ENCODE measurements at regions not wholly inside any gene's neighbourhood (a gene's known extent, or its start where the extent isn't known, plus 50 kb on each side); places are given as distances from the start of the nearest gene placed in this dataset.
"Not testable (repeated sequence)": the region's sequence is repeated elsewhere in the genome, so short reads cannot be mapped to it uniquely, and the experiment has no call there.

DNA sequence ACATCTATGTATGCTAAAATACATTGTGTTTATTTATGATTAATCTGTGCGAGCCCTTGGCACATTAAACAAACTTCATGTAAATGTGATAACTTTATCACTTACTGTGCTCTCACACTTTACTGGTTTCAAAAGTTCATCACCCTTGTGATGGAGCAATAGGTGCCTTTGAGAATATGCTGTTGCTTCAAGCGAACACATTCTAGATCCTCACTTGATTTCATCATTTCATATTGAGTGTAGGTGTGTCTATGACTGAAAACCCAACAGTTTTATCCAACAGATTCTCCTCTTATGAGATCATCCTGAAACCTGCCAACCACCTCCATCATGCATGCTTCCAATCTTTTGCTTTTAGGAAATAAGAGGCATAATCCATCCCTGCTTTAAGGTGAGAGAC lies 854.4 kb downstream of the TMEM121 start:
- H3K4me3 ChIP-seq (ENCODE audit: low read depth in 1 of 2, low read length in 2 of 2): no peak overlapping the region
- no peaks in the 10 kb centered on the region for H3K9me3 ChIP-seq (ENCODE audit: control insufficient read depth in 1 of 2, low read length in 2 of 2)
- no peaks in the 10 kb centered on the region for H3K4me1 ChIP-seq (ENCODE audit: control insufficient read depth in 1 of 2, insufficient read depth in 2 of 2, low read length in 2 of 2)
- H3K27ac ChIP-seq (ENCODE audit: low read length): no peak overlapping the region
- H3K36me3 ChIP-seq (ENCODE audit: control insufficient read depth in 1 of 2, insufficient read depth in 2 of 2, low read length in 2 of 2): no peaks in the 10 kb centered on the region
- no peaks in the 10 kb centered on the region for H3K27me3 ChIP-seq (ENCODE audit: low read depth, low read length)

DNA sequence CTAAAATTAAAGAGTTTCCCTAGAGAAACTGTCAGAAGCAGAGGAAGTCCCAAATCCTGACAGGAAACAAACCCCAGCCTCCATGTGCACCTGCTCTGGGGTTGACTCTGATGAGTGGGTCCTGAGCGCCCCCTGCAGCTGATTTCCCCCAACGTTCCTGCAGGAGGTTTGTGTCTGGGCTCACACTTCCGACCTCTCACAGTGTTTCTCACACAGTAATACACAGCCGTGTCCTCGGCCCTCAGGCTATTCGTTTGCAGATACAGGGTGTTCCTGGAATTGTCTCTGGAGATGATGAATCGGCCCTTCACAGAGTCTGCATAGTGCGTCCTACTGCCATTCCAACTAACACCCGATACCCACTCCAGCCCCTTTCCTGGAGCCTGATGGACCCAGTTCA lies 862.8 kb downstream of the TMEM121 start:
- H3K27ac ChIP-seq (ENCODE audit: low read length); H3K36me3 ChIP-seq (ENCODE audit: control insufficient read depth in 1 of 2, insufficient read depth in 2 of 2, low read length in 2 of 2); H3K9me3 ChIP-seq (ENCODE audit: control insufficient read depth in 1 of 2, low read length in 2 of 2); H3K4me3 ChIP-seq (ENCODE audit: low read depth in 1 of 2, low read length in 2 of 2); H3K27me3 ChIP-seq (ENCODE audit: low read depth, low read length); H3K4me1 ChIP-seq (ENCODE audit: control insufficient read depth in 1 of 2, insufficient read depth in 2 of 2, low read length in 2 of 2): not testable (repeated sequence)

DNA sequence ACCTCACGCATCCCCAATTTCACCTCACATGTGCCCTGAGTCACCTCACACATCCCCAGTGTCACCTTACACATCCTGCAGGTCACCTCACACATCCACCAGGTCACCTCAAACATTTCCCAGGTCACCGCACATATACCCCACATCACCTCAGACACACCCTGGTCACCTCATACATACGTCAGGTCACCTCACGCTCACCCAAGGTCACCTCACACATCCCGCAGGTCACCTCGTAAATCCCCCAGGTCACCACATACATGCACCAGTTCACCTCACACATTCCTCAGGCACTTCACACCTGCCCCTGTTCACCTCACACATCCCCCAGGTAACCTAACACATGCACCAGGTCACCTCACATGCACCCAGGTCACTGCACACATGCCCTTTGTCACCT lies 864.0 kb downstream of the TMEM121 start:
- Histone ChIP-seq H3K27me3 (ENCODE audit: low read depth, low read length) (no peaks in the 10 kb centered on the region), H3K36me3 (ENCODE audit: control insufficient read depth in 1 of 2, insufficient read depth in 2 of 2, low read length in 2 of 2) (no peaks in the 10 kb centered on the region), H3K9me3 (ENCODE audit: control insufficient read depth in 1 of 2, low read length in 2 of 2) (no peaks in the 10 kb centered on the region), H3K27ac (ENCODE audit: low read length) (no peak overlapping the region), H3K4me3 (ENCODE audit: low read depth in 1 of 2, low read length in 2 of 2) (no peak overlapping the region), H3K4me1 (ENCODE audit: control insufficient read depth in 1 of 2, insufficient read depth in 2 of 2, low read length in 2 of 2) (no peaks in the 10 kb centered on the region)

DNA sequence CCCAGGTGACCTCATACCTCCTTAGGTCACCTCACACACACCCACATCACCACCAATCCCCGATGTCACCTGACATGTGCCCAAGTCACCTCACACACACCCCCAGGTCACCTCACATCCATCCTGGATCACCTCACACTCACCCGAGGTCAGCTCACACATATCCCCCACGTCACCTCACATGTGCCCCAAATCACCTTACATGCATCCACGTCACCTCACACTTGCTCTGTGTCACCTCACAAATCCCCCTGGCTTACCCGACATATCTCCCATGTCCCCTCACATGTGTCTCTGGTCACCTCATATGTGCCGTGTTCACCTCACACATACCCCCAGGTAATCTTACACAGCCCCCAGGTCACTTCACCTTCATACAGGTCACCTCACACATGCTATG lies 864.6 kb downstream of the TMEM121 start:
- Histone ChIP-seq H3K27me3 (ENCODE audit: low read depth, low read length) (no peaks in the 10 kb centered on the region), H3K4me3 (ENCODE audit: low read depth in 1 of 2, low read length in 2 of 2) (no peak overlapping the region), H3K36me3 (ENCODE audit: control insufficient read depth in 1 of 2, insufficient read depth in 2 of 2, low read length in 2 of 2) (no peaks in the 10 kb centered on the region), H3K4me1 (ENCODE audit: control insufficient read depth in 1 of 2, insufficient read depth in 2 of 2, low read length in 2 of 2) (no peaks in the 10 kb centered on the region), H3K9me3 (ENCODE audit: control insufficient read depth in 1 of 2, low read length in 2 of 2) (no peaks in the 10 kb centered on the region), H3K27ac (ENCODE audit: low read length) (no peak overlapping the region)

DNA sequence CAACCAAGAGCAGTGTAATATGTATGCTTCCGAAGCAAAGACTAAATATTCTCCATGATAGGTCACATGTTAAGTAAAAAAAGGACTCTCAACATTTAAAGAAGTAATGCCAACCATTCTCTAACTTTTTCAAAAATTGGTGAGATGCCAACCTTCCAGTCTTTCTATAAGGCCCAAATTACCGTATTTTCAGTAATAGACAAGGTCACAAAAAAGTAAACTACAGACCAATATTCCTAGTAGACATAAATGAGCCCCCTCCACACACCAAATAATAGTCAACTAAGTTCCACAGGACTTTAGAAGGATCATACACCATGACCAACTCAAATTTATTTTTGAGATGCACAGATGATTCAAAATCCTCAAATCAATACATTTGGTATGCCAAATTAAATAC lies 867.4 kb downstream of the TMEM121 start:
- Histone ChIP-seq H3K27me3 (ENCODE audit: low read depth, low read length) (no peaks in the 10 kb centered on the region), H3K4me3 (ENCODE audit: low read depth in 1 of 2, low read length in 2 of 2) (no peak overlapping the region), H3K36me3 (ENCODE audit: control insufficient read depth in 1 of 2, insufficient read depth in 2 of 2, low read length in 2 of 2) (no peaks in the 10 kb centered on the region), H3K27ac (ENCODE audit: low read length) (no peak overlapping the region), H3K4me1 (ENCODE audit: control insufficient read depth in 1 of 2, insufficient read depth in 2 of 2, low read length in 2 of 2) (no peaks in the 10 kb centered on the region), H3K9me3 (ENCODE audit: control insufficient read depth in 1 of 2, low read length in 2 of 2) (no peaks in the 10 kb centered on the region)

DNA sequence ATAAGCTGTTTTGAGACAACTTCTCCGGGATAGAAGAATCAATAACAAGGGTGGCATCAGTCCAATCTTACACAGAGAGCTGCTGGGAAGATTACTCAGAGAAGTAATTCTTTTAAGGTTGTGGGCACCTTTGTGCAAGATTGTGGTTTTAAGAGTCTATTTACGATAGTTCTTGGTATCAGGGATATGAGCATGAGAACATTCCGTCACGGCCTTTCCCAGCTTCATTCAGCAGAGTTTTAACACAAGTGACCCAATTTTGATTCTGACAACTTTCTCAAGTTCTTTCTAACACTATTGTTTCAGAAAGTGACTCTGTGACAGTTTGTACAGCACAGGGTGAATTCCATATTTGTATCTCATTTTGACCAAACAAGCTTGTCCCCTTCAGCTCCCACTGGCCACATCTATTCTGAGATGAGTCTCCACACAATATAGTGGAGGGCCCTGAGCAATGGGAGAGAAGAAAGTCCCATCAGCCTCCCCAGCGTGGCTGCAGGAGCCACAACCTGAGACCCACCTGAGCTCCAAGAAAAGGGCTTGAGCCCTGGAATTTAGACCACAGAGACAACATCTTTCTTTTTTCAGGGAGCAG lies 869.2 kb downstream of the TMEM121 start:
- Histone ChIP-seq H3K36me3 (ENCODE audit: control insufficient read depth in 1 of 2, insufficient read depth in 2 of 2, low read length in 2 of 2) (no peaks in the 10 kb centered on the region), H3K4me1 (ENCODE audit: control insufficient read depth in 1 of 2, insufficient read depth in 2 of 2, low read length in 2 of 2) (no peaks in the 10 kb centered on the region), H3K27ac (ENCODE audit: low read length) (no peak overlapping the region), H3K27me3 (ENCODE audit: low read depth, low read length) (no peaks in the 10 kb centered on the region), H3K9me3 (ENCODE audit: control insufficient read depth in 1 of 2, low read length in 2 of 2) (no peaks in the 10 kb centered on the region), H3K4me3 (ENCODE audit: low read depth in 1 of 2, low read length in 2 of 2) (no peak overlapping the region)

DNA sequence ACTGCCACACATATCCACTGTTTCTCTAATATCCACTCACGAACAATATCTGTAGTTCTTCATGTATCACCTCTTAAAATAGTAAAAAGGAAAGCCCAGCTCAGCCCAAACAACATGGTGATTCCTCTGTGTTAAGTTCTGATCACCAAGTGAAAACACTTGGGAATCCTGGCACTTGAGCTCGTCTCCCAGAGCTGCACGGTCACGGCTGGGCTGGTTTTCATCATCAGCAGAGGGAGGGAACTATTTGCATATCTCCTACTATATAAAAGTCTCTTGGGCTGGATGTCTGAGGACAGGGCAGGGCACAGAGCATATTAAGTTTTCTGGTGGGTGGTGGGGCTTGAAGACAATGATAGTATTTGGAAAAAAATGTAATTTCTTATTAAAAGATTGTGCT lies 870.6 kb downstream of the TMEM121 start:
- Histone ChIP-seq H3K4me1 (ENCODE audit: control insufficient read depth in 1 of 2, insufficient read depth in 2 of 2, low read length in 2 of 2) (no peaks in the 10 kb centered on the region), H3K4me3 (ENCODE audit: low read depth in 1 of 2, low read length in 2 of 2) (no peak overlapping the region), H3K27ac (ENCODE audit: low read length) (no peak overlapping the region)

DNA sequence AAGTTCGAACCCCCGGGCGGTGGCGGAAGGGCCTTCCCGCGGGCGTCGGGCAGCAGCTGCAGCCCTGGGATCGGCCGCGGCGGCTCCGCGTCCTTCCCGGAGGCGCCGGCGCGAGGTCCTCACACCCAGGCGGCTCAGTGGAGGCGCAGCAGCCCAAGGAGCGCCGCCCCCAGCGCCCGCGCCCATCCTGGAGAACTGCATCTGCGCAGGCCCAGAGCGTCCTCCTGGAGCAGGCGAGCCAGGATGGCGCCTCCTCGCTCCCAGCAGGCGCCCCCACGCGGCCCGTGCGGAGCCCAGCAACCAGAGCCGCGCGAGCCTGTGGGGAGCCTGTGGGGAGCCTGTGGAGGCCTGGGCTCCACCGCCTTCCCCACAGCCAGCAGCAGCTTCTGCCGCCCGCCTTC lies 872.5 kb downstream of the TMEM121 start:
- H3K4me3 ChIP-seq (ENCODE audit: low read depth in 1 of 2, low read length in 2 of 2); H3K27me3 ChIP-seq (ENCODE audit: low read depth, low read length); H3K36me3 ChIP-seq (ENCODE audit: control insufficient read depth in 1 of 2, insufficient read depth in 2 of 2, low read length in 2 of 2); H3K27ac ChIP-seq (ENCODE audit: low read length); H3K4me1 ChIP-seq (ENCODE audit: control insufficient read depth in 1 of 2, insufficient read depth in 2 of 2, low read length in 2 of 2); H3K9me3 ChIP-seq (ENCODE audit: control insufficient read depth in 1 of 2, low read length in 2 of 2): not testable (repeated sequence)

More for the DNA sequence above, 870.6 kb downstream of the TMEM121 start:
- Histone ChIP-seq H3K9me3 (ENCODE audit: control insufficient read depth in 1 of 2, low read length in 2 of 2) (no peaks in the 10 kb centered on the region), H3K27me3 (ENCODE audit: low read depth, low read length) (no peaks in the 10 kb centered on the region), H3K36me3 (ENCODE audit: control insufficient read depth in 1 of 2, insufficient read depth in 2 of 2, low read length in 2 of 2) (no peaks in the 10 kb centered on the region)

DNA sequence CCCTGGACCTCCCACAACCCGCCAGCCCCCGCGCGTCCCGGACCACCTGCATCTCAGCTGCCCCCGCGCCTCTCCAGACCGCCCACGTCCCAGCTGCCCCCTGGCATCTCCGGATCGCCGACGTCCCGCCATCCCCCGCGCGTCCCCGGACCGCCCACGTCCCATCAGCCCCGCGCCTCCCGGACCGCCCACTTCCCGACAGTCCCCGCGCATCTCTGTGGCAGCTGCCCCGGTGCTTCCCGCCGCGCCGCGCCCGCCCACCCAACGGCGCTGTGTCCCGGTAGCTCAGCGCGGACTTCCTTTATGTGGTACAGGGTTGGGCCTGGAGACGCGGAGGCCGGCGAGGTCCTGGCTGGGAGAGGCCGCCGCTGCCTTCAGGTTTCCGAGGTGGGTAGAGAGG lies 874.9 kb downstream of the TMEM121 start:
- not testable (repeated sequence) for H3K36me3 ChIP-seq (ENCODE audit: control insufficient read depth in 1 of 2, insufficient read depth in 2 of 2, low read length in 2 of 2); H3K4me1 ChIP-seq (ENCODE audit: control insufficient read depth in 1 of 2, insufficient read depth in 2 of 2, low read length in 2 of 2); H3K27me3 ChIP-seq (ENCODE audit: low read depth, low read length); H3K4me3 ChIP-seq (ENCODE audit: low read depth in 1 of 2, low read length in 2 of 2); H3K27ac ChIP-seq (ENCODE audit: low read length); H3K9me3 ChIP-seq (ENCODE audit: control insufficient read depth in 1 of 2, low read length in 2 of 2)

DNA sequence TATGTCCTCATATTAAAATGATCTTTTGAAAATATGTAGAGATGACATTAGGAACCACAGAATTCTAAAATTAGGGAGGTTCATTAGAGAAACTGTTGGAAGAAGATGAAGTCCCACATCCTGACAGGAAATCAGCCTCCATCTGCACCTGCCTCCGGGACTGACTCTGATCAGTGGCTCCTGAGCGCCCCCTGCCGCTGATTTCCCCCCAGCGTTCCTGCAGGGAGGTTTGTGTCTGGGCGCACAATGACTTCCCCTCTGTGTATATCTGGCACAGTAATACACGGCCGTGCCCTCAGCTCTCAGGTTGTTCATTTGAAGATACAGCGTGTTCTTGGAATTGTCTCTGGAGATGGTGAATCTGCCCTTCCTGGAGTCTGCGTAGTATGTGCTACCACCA lies 883.8 kb downstream of the TMEM121 start:
- H3K9me3 ChIP-seq (ENCODE audit: control insufficient read depth in 1 of 2, low read length in 2 of 2); H3K36me3 ChIP-seq (ENCODE audit: control insufficient read depth in 1 of 2, insufficient read depth in 2 of 2, low read length in 2 of 2); H3K27me3 ChIP-seq (ENCODE audit: low read depth, low read length); H3K4me3 ChIP-seq (ENCODE audit: low read depth in 1 of 2, low read length in 2 of 2); H3K4me1 ChIP-seq (ENCODE audit: control insufficient read depth in 1 of 2, insufficient read depth in 2 of 2, low read length in 2 of 2); H3K27ac ChIP-seq (ENCODE audit: low read length): not testable (repeated sequence)

DNA sequence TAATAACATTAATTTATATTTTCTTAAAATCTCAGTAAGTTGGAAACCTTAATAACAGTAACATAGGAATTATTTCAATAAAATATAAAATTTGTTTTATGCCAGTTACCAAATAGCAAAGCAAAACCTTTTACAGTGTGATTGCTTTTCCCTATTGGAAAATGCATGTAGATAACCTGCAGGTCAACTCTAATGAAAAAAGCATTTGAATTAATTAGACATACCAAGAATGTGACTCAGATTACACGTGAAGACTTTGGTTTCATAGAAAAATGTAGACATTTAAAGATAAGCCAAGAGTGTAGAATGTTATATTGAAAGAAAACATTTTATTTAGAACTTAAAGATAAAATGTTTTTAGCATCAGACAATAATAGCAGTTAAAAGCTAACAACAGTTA lies 888.1 kb downstream of the TMEM121 start:
- Histone ChIP-seq H3K27ac (ENCODE audit: low read length) (no peak overlapping the region), H3K9me3 (ENCODE audit: control insufficient read depth in 1 of 2, low read length in 2 of 2) (no peaks in the 10 kb centered on the region), H3K4me1 (ENCODE audit: control insufficient read depth in 1 of 2, insufficient read depth in 2 of 2, low read length in 2 of 2) (no peaks in the 10 kb centered on the region), H3K4me3 (ENCODE audit: low read depth in 1 of 2, low read length in 2 of 2) (no peak overlapping the region), H3K36me3 (ENCODE audit: control insufficient read depth in 1 of 2, insufficient read depth in 2 of 2, low read length in 2 of 2) (no peaks in the 10 kb centered on the region), H3K27me3 (ENCODE audit: low read depth, low read length) (no peaks in the 10 kb centered on the region)

DNA sequence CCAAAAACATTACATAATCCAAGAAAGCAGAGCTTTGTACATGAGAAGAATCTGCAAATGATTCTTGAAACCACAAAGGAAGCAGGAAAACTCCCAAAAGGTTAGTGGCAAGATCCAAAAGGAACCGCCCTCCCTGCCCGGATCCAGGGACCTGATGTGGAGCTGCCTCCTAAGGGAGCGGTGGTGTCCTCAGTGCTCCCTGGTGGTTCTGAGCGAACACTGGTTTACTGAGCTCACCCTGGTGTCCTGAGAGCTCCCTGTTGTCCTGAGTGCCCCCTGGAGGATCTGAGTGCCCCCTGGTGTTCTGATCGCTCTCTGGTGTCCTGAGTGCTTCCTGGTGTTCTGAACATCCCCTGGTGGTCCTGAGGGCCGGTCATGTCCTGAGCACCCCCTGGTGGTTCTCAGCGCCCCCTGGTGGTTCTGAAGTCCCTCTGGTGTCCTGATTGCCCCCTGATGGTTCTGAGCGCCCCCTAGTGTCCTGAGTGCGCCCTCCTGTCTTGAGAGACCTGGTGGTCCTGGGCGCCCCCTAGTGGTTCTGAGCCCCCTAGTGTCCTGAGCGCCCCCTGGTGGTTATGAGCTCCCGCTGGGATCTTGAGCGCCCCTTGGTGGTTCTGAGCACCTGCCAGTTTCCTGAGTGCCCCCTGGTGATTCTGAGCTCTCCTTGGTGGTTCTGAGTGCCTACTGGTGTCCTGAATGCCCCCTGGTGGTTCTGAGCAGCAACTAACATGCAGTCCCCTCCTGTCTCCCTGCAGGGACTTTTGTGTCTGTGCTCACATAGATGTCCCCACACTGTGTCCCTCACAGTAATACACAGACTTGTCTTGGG lies 891.1 kb downstream of the TMEM121 start:
- no peaks in the 10 kb centered on the region for H3K9me3 ChIP-seq (ENCODE audit: control insufficient read depth in 1 of 2, low read length in 2 of 2)
- no peaks in the 10 kb centered on the region for H3K36me3 ChIP-seq (ENCODE audit: control insufficient read depth in 1 of 2, insufficient read depth in 2 of 2, low read length in 2 of 2)
- no peaks in the 10 kb centered on the region for H3K27me3 ChIP-seq (ENCODE audit: low read depth, low read length)
- no peak overlapping the region for H3K4me3 ChIP-seq (ENCODE audit: low read depth in 1 of 2, low read length in 2 of 2)
- H3K4me1 ChIP-seq (ENCODE audit: control insufficient read depth in 1 of 2, insufficient read depth in 2 of 2, low read length in 2 of 2): no peaks in the 10 kb centered on the region
- no peak overlapping the region for H3K27ac ChIP-seq (ENCODE audit: low read length)

Data from muscle layer of duodenum (tissue), 2 donors.